GM20431 (cell line): ENCODE measurements at regions not wholly inside any gene's neighbourhood (a gene's known extent, or its start where the extent isn't known, plus 50 kb on each side); places are given as distances from the start of the nearest gene placed in this dataset.

Experiments used
- in situ Hi-C: fragments of 300-500 bp; cut with MseI, MboI; formaldehyde crosslinking; loops from one replicate; pipeline ENCODE4 v1.15.0; 2020; ENCODE audit warnings: low sequenced_read_pairs; ENCODE audit not compliant: unreplicated experiment

DNA sequence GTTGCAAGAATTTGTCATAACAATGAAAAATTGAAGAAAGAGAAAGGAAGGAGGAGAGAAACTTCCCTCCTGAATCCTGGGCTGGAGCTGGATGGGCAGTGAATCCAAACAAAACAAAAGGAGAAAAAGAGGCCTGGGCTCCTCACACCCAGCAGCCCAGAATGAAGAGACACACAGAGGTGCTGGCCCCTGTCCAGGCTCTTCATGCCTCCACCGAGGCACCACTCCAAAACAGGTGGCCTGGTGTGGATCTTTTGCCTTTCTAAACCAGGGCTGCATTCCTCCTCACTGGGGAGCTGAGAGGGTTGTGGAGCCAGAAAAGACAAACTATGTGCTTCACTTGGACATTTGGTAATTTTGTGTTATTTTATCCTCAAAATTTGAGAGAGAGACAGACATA lies 76.0 kb downstream of the FAM124B start:
- in situ Hi-C loops = no loop called here

DNA sequence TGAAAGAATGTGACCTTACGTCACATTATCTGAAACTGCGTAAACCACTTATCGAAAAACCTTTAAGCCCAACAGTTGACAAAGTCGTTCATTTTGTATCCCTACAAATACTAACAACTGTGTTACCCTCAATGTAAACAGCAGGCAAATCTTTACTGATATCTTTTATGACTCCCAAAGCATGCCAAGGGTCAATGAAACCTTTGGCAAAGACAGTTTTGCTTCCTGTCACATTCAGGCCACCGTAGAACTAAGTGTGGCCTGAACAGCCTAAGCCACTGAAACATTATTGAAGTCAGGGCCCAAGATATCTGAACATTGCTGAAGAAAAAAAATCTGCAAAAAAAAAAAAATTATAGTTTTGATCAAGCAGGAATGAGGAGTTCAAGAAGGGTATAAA lies 77.3 kb downstream of the FAM124B start:
- in situ Hi-C loops = no loop called here

DNA sequence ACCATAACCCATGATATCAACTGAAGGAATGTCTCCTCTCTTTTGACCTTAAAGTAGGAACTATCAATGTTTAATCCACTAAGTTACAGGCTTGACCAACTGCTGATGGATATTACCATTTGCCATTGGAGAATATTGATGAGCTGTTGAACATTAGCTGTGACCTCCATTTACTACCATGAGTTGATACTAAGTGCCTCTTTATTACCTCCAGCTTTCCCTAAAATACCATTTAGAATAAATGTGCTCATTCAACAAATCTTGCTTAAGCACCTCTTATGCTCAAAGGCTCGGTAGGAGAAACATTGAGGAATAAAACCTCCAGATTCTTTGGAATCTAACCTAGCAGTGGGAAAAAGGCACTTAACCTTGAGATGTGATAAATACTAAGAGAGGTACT lies 81.2 kb downstream of the FAM124B start:
- in situ Hi-C loops = no loop called here

DNA sequence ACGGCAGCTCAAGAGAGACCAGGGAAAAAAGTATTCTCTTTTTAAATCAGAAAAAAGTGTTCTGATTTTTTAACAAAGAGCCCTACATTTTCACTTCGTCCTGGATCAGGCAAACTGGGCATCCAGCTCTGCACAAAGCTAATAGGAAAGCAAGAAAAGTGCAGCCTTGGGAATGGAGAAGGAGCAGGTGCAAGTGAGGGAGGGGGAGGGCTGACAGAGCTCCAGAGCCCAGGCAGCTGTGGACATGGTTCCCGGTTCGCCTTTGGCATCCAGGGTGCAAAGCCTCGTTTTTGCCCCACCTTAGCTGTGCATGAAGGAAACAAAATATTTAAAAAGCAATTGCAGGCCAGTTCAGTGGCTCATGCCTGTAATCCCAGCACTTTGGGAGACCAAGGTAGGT lies 82.2 kb downstream of the FAM124B start:
- in situ Hi-C loops = no loop called here

DNA sequence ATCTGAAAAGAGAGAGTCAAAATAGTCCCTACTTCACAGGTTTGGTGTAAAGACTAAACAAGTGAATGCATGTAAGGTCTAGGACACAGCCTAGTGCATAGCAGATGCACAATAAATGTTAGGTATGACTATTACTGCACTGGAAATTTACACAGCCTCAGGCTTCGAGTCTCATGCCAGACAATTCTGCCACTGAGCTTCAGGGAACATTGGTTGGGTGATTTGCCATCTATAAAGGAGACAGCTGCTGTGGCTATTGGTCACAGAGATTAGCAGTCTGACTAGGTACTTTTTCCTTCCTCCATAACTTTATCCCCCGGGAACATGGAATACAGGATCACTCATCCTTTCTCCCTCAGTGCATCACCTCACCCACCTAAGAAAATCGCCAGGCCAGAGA lies 89.2 kb downstream of the FAM124B start:
- in situ Hi-C loops = no loop called here

DNA sequence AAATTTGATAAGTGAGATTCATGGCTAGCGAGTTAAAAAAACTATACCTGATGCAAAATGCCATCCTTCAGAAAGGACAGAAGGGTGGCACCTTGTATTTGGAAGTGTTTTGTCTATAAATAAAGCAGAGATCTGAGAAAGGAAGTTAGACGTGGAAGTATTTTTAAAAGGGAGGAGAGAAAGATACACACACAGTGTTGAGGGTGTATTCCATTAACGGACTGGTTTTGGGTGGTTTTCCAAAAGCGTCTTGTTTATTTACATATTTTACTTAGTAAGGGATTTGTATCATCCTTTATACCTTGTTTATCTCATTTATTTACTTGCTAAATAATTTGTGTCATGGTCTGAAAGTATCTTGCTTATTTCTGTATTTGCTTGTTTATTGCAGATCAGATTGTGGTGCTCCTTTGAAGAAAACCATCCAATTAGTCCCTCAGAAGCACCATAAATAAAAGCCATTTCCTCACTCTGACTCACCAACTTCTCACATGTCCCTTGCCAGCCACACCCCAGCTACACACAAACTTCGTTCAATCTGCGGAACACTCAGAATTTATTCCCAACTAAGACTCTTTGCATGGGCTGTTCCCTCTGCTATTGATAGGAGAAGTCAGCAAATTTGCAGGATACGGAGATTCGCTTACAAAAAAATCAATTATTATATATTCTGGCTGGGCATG lies 90.8 kb downstream of the FAM124B start:
- in situ Hi-C loops = no loop called here

DNA sequence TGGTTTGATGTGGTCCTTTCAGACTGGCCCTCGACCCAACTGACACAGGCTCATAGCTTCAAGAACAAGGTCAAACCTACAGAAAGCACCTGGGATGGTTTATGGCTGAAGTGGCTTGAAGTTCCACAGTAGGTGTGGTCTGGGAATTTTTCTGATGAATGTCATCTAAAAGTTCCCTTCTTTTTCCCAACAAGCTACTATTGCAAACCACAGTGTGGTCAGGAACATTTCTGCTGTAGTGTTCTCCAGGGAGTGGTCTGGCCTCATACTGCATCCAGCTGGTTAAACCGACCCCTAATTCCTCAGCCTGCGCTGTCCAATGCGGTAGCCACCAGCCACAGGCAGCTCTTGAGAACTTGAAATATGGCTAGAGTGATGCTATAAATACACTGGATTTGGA lies 92.7 kb downstream of the FAM124B start:
- in situ Hi-C loops = no loop called here

DNA sequence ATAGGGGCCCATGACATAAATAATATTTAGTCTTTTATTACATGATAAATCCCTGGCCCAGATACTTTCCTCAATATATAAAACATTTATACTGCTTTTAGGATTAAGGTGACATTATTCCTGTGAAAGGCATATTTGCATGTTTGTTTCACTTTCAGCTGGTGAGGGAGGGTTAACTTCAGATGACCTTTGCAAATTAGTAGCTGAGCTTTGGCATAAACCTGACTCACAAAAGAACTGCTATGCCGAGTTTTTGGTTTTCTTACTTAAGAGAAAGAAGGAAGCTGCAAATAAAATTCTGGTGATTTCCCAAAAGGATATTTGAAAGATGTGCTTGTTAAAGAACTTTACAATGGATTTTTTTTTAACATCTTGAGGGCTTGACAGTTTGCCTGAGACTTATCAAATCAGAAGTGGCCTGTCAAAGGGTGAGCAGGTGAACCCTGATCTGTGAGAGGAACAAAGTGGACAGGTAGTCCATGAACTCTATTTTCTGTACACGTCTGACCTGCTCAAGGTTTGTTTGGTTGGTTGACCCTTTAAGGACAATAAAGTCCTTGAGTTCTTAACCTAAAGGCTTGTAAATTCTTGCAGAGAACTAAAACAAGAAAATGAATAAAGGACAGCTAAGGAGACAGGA lies 93.5 kb downstream of the FAM124B start:
- in situ Hi-C loops = no loop called here

DNA sequence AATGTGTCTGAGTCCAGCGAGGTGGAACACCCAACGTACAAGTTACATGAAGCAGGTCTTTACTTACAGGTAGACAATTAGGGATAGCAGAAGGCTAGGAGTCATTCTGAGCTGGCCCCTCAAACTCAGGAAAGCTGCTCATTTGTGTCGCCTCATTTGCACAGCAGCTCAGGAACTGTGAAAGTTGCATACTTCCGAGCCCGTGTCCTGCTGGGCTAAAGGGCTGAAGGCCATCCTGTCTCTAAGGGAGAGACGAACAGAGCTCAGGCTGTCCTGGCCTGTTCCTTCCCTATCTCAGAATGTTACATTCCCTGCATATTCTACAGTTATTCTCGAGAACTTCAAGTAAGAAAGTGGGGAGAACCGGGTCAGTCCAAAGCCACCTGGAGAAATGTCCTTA lies 99.0 kb downstream of the FAM124B start:
- in situ Hi-C loops = no loop called here

DNA sequence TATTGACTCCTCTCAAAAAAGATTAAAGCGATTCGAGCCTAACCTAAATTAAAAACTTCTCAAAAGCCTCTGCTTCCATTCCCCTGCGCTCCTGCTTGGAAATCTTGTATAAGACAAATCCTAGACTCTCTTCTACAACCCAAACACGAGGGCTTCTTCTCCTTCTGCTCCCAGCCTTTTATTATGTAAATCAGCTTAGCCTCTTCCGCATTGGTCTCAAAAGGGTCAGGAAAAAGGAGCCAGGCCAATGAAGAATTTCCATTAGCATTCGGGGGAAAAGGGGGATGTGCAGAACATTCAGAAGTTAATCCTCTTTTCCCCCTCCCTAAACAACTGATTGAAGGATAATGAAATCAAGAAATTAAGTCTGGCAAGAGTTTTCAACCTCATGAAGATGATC lies 107.9 kb downstream of the FAM124B start:
- in situ Hi-C loops = no loop called here

DNA sequence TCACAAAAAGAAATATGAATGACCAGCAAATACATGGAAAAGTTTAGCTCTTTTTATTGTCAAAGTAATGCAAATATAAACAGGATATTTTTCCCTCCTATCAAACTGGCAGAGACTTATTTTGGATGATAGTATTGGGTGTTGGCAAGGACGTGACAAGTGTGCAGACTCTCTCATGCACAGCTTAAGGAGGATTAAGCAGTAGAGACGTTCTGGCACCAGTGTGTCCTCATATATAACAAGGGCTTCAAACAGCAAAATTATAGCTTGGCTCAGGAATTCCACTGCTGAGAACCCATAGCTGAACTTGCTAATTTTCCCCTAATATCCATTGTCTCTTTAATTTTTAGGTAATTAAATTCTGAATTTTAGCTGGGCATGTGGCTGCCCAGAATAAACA lies 114.4 kb downstream of the FAM124B start:
- in situ Hi-C loops = loop anchor here (10.0 kb wide), 1 partner anchor 293 kb away; no protein-coding TSS in a partner anchor

DNA sequence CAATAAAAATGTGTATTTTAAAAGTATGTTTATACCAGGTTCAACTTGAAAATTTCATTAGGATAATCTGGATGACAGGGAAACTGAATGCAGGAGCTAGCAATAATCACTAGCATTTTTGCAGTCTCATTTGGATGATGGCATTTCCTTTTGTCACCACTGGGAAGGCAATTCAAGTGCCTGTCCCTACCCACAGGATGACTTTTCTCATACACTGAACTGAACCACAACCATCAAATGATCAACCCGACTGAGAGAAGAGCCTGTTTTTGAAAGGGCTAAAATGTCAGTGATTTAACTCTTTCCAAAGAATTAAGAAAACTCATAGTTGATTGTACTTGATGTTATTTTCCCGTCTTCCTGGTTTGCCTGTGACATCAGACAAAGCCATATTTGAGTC lies 115.0 kb downstream of the FAM124B start:
- in situ Hi-C loops = loop anchor here (10.0 kb wide), 1 partner anchor 292 kb away; no protein-coding TSS in a partner anchor

DNA sequence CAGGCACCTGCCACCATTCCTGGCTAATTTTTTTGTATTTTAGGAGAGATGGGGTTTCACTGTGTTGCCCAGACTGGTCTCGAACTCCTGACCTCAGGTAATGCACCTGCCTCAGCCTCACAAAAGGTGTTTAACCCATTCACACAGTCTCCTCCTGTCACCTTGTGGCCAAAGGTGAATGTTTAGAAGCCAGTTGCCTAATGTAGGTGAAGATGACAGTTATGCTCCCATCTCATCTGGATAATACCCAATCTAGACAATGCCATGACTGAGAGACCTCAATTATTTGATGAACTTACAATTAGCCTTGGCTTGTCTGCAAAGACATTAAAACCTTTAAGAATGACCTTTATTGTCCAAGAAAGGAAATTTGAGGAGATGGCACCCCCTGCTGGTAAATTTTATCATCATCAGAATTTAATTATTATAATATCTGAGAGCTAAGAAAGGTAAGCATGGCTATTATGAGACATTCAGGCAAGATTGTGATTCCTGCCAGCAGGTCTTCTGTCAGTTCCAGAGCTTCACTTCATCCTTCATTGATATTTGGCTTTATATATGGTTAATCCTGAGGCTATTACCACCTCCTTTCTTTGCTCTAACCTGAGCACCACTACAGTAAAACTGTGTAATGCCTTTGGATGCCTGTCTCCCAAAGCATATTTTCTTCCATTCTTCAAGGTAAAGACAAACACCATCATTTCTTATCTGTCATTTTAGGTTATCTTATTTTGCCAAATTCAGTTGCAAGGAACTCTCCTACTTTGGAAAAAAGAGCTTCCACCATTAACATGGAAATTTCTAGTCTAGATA lies 117.6 kb downstream of the FAM124B start:
- in situ Hi-C loops = loop anchor here (10.0 kb wide), 1 partner anchor 290 kb away; no protein-coding TSS in a partner anchor

DNA sequence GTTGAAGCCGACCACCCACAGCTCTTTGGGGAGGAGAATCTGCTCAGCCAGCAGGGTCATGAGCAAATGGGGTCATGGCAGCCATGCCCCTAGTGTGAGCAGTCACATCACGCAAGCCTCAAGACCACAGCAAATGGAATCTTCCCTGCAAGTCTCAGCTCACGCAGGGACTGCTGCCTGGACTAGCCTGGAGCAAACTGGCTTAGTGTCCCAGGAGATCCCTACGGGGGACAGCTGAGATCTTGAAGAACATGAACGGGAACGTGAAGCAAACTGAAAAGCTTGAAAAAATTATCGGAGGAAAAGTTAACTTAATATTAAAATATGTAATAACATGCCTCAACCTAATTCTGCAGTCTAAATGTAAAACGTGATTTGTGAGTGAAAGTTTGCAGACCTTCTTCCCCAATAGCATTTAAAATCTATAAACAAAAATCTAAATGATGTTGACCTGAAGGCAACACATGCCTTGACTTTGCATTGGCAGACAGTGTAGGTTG lies 118.4 kb downstream of the FAM124B start:
- in situ Hi-C loops = loop anchor here (10.0 kb wide), 1 partner anchor 289 kb away; no protein-coding TSS in a partner anchor

DNA sequence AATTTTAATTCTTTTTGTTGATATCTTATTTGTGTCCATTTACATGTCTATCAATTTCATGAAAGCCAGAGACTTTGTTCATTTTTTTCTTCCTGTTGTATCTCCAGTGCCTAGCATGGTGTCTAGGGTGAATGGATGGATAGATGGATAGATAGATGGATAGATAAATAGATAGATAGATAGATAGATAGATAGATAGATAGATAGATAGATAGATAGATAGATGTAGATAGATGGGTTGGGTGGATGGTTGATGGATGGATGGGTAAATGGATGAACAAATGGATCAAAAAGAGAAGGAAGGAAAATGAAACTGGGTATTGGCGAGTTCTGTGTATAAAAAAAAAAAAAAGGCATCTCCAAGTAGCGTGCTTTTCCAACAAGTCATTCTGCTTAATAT lies 120.5 kb downstream of the FAM124B start:
- in situ Hi-C loops = loop anchor here (10.0 kb wide), 1 partner anchor 287 kb away; no protein-coding TSS in a partner anchor

DNA sequence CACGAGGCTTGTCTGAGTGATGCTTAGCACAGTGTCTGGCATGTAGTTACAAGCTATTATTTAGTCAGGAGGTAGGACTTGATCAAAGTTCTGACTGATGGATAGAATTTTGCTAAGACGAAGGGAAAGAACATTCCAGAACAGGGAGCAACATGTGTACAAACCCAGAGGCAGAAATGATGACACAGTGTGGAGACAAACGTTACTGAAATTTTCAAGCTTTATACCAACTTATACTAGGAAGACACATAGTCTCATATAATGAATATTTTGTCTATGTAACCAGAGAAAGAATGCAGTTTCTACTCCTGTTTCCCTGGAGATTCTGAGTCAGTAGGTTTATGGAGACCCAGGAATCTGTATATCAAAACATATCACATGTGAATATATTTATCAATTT lies 123.4 kb downstream of the FAM124B start:
- in situ Hi-C loops = no loop called here

DNA sequence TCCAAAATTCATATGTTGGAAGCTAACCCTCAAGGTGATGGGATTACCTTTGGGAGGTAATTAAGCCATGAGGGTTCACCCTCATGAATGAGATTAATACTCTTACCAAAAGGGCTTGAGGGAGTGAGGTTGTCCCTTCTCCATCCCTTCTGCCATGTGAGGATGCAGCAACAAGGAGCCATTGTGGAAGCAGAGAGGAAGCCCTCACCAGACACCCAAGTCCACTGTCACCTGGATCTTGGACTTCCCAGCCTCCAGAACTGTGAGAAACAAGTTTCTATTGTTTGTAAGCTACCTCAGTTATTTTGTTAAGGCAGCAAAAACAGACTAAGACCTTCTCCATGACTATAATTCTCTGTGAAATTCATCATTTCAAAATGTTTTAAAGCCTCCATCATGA lies 125.7 kb downstream of the FAM124B start:
- in situ Hi-C loops = no loop called here

DNA sequence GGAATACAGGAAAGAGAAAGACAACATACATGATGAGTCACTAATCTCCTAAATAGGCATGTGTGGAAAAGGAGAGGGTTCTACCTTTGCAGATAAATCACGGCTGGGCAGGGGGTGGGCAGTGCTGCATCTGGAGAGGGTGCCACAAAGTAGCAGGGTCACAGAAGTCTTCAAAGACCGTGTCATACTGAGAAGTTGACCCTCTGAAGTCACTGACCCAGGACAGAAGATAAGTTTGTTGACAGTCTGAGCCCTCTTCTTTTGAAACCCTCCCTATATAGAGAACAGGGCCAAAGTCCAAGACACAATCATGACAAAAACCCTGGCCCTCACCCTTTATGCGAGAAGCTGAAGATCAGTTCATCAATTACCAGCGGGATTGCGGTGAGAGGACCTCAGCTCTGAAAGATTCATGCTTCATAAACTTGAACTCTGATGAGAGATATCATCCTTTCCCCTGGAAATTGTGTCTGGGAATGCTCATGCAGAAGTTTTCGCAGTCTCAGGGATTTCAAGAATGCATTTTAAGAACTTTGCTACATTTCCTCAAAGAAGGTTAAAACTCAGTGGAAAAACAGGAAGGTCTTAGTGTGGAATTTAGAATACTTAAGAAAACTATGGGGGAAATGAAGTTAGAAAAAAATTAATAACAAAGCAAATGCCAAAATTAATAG lies 129.5 kb downstream of the FAM124B start:
- in situ Hi-C loops = no loop called here

DNA sequence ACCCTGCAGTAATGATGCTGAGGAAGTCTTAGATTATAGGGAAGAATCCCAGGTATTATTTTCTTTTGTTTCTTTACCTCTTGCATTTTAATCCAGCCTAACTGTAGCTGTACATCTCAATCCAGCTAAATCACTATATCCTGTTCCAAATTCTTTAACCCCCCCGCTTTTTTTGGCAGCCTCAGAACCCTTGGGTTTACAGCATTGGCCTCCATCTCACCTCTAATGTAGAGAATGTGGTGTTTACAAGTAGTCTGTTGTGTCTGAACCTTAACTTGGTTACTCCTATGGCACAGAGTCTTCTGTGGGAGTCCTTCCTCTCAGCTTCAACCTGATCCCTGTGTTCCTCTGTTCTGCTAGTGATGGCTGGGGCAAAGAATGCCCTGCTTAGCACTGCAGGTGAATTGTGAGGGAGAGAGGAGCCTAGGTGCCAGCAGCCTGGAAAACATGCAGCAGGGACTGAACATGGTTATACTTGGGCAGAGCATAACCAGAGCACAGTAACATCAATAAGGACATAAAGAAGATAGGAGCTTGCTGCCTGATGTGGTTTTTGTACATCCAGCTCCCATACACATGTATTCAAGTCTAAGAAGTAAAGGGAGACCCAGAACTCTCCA lies 130.2 kb downstream of the FAM124B start:
- in situ Hi-C loops = no loop called here

DNA sequence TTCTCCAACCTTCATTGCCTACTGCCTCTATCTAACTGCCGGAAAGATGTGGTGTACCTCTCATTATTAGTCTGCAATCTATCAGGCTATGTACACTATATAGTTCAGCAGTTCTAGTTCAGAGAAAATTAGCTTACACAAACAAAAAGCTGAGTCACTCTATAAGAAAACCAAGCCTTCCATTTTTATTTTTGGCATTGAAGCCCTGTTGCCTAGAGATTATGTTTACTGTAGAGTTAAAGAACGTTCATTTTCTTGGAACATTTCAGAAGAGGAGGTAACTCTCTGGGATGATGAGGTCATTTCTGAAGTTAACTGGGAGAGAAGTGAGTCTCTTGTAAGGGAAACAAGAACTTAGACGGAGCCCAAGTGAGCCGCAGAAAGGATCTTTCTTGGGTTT lies 133.5 kb downstream of the FAM124B start:
- in situ Hi-C loops = no loop called here
